Panc1 (cell line): ENCODE measurements at regions not wholly inside any gene's neighbourhood (a gene's known extent, or its start where the extent isn't known, plus 50 kb on each side); places are given as distances from the start of the nearest gene placed in this dataset.

Experiments used
- ATAC-seq: fragments of 200-7000 bp; cut with Tn5 transposase; 2 replicates; pipeline ENCODE4 v1.9.1; 2020; ENCODE audit warnings: mild to moderate bottlenecking, moderate library complexity
- BruUV-seq: library from RNA; stranded (reverse); fragments of 400-500 nt; replicated peaks from 2 replicates; lab custom pipeline; 2021; lab: Mats Ljungman, UMichigan
- CTCF ChIA-PET: fragments of 300-600 bp; sonication (Branson Sonifier 250); formaldehyde crosslinking; loops from one replicate; lab custom pipeline; 2022; ENCODE audit warnings: antibody characterized with exemption; lab: Charles Lee
- POLR2A ChIA-PET: fragments of 300-600 bp; sonication (Branson Sonifier 250); formaldehyde crosslinking; loops from one replicate; lab custom pipeline; 2022; ENCODE audit warnings: antibody characterized with exemption; lab: Charles Lee
- DNase-seq: peaks from one replicate; pipeline ENCODE4 v3.0.0-alpha.2; 2010; ENCODE audit warnings: low read depth, low spot score
- H3K27ac ChIP-seq: 2 replicates; pipeline ENCODE4 v1.5.1; 2011; ENCODE audit warnings: mild to moderate bottlenecking, low read length, inconsistent platforms
- H3K27me3 ChIP-seq: fragments of 200-500 bp; sonication (Bioruptor generic); 2 replicates; pipeline ENCODE4 v1.6.0; 2014; ENCODE audit warnings: low read length, inconsistent platforms; ENCODE audit not compliant: control insufficient read depth, insufficient read depth
- H3K36me3 ChIP-seq: fragments of 200-500 bp; sonication (Bioruptor generic); 2 replicates; pipeline ENCODE4 v1.5.1; 2014; ENCODE audit warnings: inconsistent platforms, mild to moderate bottlenecking, low read length, moderate library complexity; ENCODE audit not compliant: control insufficient read depth, insufficient read depth
- H3K4me1 ChIP-seq: 2 replicates; pipeline ENCODE4 v1.5.1; 2011; ENCODE audit warnings: inconsistent platforms, mild to moderate bottlenecking, low read length, moderate library complexity; ENCODE audit not compliant: control insufficient read depth, insufficient read depth
- H3K4me3 ChIP-seq, 2 experiments: 2 replicates each; pipeline ENCODE4 v1.5.1; 2011 to 2012; ENCODE audit warnings: low read depth in 2 of 2, low read length in 2 of 2, mild to moderate bottlenecking in 2 of 2, inconsistent platforms in 1 of 2, moderate library complexity in 1 of 2
- H3K9me3 ChIP-seq: fragments of 200-500 bp; sonication (Bioruptor generic); 2 replicates; pipeline ENCODE4 v1.5.1; 2014; ENCODE audit warnings: low read depth, mild to moderate bottlenecking, inconsistent platforms, low read length, moderate library complexity; ENCODE audit not compliant: control insufficient read depth, insufficient read depth
- CTCF ChIP-seq: fragments of 450-650 bp; IDR thresholded peaks from 2 replicates; pipeline ENCODE4 v1.5.1; 2017; ENCODE audit warnings: mild to moderate bottlenecking
- POLR2AphosphoS5 ChIP-seq: IDR thresholded peaks from 2 replicates; pipeline ENCODE4 v1.6.1; 2012; ENCODE audit warnings: mild to moderate bottlenecking, low read depth, low read length, moderate library complexity
- REST ChIP-seq, 2 experiments: IDR thresholded peaks; 2 replicates each; pipeline ENCODE4 v1.6.1; 2011 to 2012; ENCODE audit warnings: low read depth in 2 of 2, control low read depth in 1 of 2, low read length in 1 of 2, mild to moderate bottlenecking in 1 of 2, moderate library complexity in 1 of 2; ENCODE audit not compliant: insufficient read depth in 1 of 2
- SIN3A ChIP-seq: IDR thresholded peaks from 2 replicates; pipeline ENCODE4 v1.6.1; 2012; ENCODE audit warnings: low read depth, mild to moderate bottlenecking, low read length, moderate library complexity, borderline replicate concordance; ENCODE audit not compliant: insufficient read depth
- TCF7L2 ChIP-seq: IDR thresholded peaks from 2 replicates; pipeline ENCODE4 v1.6.1; 2011; ENCODE audit warnings: mild to moderate bottlenecking, low read depth, low read length, inconsistent platforms
- in situ Hi-C: cut with HindIII; loops from 2 replicates; pipeline ENCODE4 v1.10.0; 2016; ENCODE audit warnings: low sequenced_read_pairs, low pct_unique_long_range_greater_than_20kb
- intact Hi-C: fragments of 100-400 bp; cut with micrococcal nuclease; formaldehyde crosslinking; loops from one replicate; pipeline ENCODE4 v1.10.0; 2022; ENCODE audit not compliant: unreplicated experiment

- no peak for TF ChIP-seq CTCF
- no peak for TF ChIP-seq POLR2AphosphoS5
- TF ChIP-seq REST (IDR thresholded peaks at IDR 0.05; ENCODE audit: insufficient read depth in 1 of 2, low read depth in 2 of 2, low read length in 1 of 2) = no peak
- no peak for TF ChIP-seq TCF7L2
- TF ChIP-seq SIN3A = no peak
- Histone ChIP-seq H3K4me3 (no peak overlapping the region), H3K9me3 (no peaks in the 10 kb centered on the region), H3K4me1 (no peaks in the 10 kb centered on the region), H3K27ac (no peak overlapping the region), H3K27me3 (no peaks in the 10 kb centered on the region), H3K36me3 (no peaks in the 10 kb centered on the region)
- intact Hi-C loops (no loop called here), in situ Hi-C loops (no loop called here)
- no TSS peak for BruUV-seq
- ChIA-PET CTCF (no interaction called here), POLR2A (no interaction called here)
- ATAC-seq = no peak
- no peak for DNase-seq
Observed at GRCh38 chr1:187396929-187397796, 568.4 kb downstream of the PLA2G4A start.

GRCh38 chr1:187408212-187409004 lies 579.7 kb downstream of the PLA2G4A start:
- ATAC-seq = no peak
- Histone ChIP-seq H3K4me3 (no peak overlapping the region), H3K4me1 (no peaks in the 10 kb centered on the region), H3K9me3 (no peaks in the 10 kb centered on the region), H3K36me3 (no peaks in the 10 kb centered on the region), H3K27me3 (no peaks in the 10 kb centered on the region), H3K27ac (no peak overlapping the region)
- ChIA-PET CTCF (no interaction called here), POLR2A (no interaction called here)
- no TSS peak for BruUV-seq
- TF ChIP-seq CTCF (no peak), SIN3A (no peak), REST (IDR thresholded peaks at IDR 0.05; ENCODE audit: insufficient read depth in 1 of 2, low read depth in 2 of 2, low read length in 1 of 2) (no peak), TCF7L2 (no peak), POLR2AphosphoS5 (no peak)
- intact Hi-C loops = no loop called here
- DNase-seq = no peak
- in situ Hi-C loops = no loop called here
